Middle frontal gyrus (tissue), 1 donor: ENCODE measurements at regions not wholly inside any gene's neighbourhood (a gene's known extent, or its start where the extent isn't known, plus 50 kb on each side); places are given as distances from the start of the nearest gene placed in this dataset.
"Not testable (repeated sequence)": the region's sequence is repeated elsewhere in the genome, so short reads cannot be mapped to it uniquely, and the experiment has no call there.

Experiments
- DNase-seq: peaks from one replicate; pipeline ENCODE4 v3.0.0-alpha.2; 2015; ENCODE audit warnings: low spot score; ENCODE audit errors: extremely low spot score

DNA sequence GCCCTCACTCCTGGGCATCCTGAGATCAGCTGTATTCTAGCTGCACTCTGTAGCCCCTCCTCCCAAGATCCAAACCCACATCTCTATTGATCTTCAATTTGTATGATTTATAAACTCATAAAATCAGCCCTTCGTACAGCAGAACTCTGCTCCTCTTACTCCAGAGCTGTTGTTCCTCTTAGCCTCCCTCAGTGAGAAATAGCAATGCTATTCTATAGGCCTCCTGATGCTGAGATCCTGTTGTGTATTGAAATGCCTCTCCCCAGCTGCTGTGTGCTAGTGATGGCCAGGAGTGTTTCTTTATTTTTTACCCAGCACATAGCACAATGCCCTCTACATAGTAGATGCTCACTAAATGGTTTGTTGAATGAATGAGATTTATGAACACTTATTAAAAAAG is 320.5 kb upstream of the ADCY2 start:
- DNase-seq = no peak

DNA sequence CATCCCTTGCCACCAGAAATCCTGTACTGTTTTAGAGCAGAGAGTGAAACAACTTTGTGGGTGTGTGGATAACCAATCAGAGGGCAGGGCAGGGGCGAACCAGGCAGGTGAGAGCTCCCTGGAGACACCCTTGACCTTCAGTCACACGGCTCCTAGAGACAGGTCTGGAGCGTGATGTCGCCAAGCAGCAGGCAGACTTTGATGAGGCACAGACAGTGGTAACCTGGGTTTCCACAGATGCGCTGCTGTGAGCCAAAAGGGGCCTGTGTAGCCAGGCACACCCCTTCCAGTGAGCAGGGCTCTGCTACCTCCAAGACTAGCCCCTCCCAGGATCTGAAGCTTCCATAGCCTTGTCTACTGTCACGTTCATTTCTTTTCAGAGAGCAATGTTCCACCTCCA is 317.8 kb upstream of the ADCY2 start:
- DNase-seq = no peak

DNA sequence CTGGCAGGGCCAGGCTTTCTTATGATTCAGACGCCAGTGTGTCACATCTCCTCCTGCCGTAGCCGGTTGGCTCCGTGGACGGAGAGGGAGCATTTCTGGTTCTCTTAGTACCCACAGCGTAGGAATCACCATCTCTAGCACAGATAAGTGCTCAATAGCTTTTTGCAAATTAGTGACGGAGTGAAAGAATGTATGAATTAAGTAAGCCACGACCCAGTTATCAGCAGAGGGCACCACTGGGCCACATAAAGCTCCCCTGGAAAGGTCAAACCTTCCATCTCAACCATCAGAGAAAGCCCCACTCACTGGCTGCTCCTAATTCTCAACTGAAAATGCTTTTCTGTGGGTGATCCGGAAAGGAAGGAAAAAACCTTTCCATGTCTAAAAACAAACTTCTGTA is 317.0 kb upstream of the ADCY2 start:
- DNase-seq = peak; percentile 16

DNA sequence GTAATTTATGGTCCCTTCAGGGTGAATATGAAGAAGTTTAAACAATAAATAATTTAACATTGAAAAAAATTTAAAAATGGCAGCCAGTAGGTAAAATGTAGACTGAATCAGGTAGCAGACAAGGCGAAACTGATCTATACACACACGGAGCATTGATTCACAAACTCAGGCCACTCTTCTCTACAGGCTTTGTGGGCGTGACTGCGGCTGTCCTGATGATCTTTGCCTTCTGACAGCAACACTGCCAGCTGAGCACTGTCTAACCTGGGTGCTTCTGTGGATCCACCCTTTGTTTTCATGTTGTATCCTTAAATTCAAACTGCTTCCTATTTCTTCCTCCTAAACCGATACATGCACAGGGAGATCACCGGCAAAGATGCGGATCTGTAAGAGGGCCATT is 315.4 kb upstream of the ADCY2 start:
- no peak for DNase-seq

DNA sequence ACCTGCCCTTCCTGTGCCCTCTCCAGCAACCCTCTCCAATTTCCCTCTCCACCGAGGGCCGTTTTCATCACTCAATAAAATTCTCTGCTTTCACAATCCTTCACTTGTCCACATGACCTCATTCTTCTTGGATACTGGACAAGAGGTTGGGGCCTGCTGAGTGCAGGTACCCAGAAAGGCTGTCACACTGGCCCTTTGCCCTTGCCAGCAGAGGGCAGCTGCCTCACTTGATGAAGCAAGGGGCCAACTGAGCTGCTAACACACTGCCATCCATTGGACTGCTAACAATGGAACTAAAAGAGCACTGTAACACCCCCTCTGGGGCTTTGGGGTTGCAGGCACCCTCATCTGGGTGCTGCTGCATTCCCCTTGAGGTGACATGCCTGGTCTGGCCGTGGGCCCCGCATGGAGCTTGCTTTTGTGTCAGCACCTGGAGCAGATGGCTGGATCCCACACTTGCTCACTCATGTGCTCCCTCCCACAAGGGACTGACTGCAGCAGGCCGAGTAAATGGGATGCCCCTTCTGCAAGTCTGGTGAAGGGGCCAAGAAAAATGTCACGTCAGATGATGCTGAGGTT is 308.1 kb upstream of the ADCY2 start:
- DNase-seq = no peak

DNA sequence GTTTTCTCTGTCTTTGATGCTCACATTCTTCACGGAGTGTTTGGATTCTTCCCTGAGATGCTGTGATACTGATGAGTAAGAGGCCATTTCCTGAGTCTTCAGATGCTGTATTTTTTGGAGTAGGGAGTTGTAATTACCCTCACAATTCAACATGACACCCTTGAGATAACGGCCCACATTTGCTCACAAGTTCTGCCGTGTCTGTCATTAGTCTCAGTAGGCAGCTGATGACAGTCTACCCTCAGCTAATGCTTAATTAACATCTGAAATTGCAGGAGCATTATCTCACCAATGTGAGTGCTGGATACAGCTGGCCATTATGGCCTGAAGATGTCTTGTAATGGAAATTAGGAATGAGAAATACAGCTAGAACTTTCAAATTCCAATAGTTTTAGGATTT is 307.1 kb upstream of the ADCY2 start:
- no peak for DNase-seq

GRCh38 chr5:7094626-7095025 is 301.3 kb upstream of the ADCY2 start:
- no peak for DNase-seq

- DNase-seq = no peak
Measured at GRCh38 chr5:7096294-7096693, 299.6 kb upstream of the ADCY2 start.

- DNase-seq = no peak
Measured at GRCh38 chr5:7105358-7105757, 290.6 kb upstream of the ADCY2 start.

- no peak for DNase-seq
Measured at GRCh38 chr5:7117961-7118360, 278.0 kb upstream of the ADCY2 start.

GRCh38 chr5:7131680-7132079 is 264.3 kb upstream of the ADCY2 start:
- DNase-seq = no peak

GRCh38 chr5:7146886-7147285 is 249.1 kb upstream of the ADCY2 start:
- DNase-seq = no peak

DNA sequence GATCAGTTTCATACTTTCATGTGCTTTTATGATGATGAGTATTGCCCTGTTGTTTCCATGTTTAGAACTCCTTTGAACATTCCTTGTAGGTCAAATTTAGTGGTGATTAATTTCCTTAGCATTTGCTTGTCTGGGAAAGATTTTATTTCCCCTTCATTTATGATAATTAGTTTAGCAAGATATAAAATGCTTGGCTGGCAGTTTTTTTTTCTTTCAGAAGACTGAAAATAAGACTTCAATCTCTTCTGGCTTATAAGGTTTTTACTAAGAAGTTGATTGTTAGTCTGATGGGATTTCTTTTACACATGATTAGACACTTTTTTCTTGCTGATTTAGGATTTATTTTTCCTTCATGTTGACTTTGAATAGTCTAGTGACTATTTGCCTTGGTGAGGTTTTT is 238.9 kb upstream of the ADCY2 start:
- no peak for DNase-seq

GRCh38 chr5:7169240-7169878 is 226.6 kb upstream of the ADCY2 start:
- no peak for DNase-seq

DNA sequence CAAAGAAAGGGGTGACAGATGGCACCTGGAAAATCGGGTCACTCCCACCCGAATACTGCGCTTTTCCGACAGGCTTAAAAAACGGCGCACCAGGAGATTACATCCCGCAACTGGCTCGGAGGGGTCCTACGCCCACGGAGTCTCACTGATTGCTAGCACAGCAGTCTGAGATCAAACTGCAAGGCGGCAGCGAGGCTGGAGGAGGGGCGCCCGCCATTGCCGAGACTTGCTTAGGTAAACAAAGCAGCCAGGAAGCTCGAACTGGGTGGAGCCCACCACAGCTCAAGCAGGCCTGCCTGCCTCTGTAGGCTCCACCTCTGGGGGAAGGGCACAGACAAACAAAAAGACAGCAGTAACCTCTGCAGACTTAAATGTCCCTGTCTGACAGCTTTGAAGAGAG is 225.2 kb upstream of the ADCY2 start:
- DNase-seq = not testable (repeated sequence)

DNA sequence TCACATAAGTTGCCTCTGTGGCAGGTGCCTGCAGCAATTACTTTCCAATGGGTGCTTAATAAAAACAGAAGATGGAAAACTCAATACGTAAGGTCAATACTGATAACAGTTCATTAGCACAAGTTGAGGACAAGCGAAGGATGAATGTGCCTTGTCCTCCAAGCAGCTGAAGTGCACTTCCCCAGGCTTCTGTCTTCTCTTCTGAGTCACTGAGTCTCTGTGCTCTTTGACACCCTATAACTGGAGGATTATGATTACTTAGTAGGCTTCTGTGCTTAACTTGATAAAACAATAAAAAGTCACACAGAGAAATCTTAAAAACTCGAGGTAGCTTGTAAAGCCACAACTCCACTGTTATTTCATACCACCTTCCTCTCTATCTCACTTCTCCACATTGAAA is 216.6 kb upstream of the ADCY2 start:
- DNase-seq = no peak

DNA sequence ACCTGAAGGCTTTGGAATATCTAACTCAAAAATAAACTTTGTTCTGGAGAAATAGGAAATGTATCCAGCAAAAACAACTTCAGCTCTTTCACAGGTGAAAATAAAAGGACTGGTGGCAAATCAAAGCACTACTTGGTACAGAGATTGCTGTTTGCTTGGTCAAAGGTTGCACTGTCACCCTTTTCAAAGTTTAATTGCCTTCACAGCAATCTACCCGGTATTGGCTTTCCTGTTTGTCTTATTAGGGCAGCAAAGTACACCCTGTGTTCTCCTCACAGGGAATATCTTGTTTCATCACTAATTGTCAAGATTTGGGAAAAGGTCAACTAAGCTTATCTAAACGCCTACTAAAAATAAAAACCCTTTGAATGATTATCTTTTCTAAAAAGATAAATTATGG is 214.1 kb upstream of the ADCY2 start:
- DNase-seq = no peak

- no peak for DNase-seq
Measured at GRCh38 chr5:7185742-7186141, 210.2 kb upstream of the ADCY2 start.

DNA sequence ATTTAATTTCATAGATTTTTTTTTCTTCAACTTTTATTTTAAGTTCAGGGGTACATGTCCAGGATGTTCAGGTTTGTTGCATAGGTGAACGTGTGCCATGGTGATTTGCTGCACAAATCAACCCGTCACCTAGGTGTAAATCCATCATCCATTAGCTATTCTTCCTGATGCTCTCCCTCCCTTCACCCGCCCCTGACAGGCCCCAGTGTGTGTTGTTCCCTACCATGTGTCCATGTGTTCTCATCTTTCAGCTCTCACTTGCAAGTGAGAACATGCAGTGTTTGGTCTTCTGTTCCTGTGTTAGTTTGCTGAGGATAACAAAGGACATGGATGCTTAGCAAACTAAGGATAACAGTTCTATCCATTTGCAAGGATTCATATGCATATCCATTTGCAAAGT is 209.1 kb upstream of the ADCY2 start:
- no peak for DNase-seq

- no peak for DNase-seq
Measured at GRCh38 chr5:7190712-7191250, 205.2 kb upstream of the ADCY2 start.

DNA sequence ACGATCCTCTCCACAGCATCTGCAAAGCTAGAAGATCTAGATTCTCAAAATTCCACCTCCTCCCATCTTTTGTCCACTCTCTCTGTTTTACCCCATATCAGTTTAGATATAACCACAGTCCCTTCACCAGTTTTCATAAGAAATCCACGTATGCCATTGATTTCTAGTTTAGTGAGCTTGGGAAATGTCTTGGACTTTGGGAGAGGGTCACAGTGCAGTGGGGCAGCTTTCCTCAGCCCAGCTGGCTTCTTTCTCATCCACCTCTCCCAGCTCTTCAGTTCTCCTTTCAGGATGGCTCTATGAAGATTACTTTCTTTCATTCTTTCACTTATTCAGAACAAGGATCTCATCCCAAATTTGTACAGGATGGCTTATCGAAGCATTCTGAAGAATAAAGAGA is 203.9 kb upstream of the ADCY2 start:
- no peak for DNase-seq

DNA sequence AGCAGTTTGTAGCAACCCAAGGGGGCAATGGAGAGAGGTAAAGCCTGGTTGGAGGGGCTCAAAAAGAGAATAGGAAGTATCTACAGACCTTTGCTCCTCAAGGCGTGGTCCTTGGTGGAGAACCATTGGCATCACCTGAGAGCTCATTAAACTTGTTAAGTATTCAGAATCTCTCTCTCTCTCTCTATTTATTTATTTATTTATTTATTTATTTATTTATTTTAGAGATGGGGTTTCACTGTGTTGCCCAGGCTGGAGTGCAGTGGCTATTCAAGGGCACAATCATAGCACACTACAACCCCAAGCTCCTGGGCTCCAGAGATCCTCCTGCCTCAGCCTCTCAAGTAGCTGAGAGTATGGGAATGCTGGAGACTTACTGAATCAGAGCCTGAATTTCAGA is 193.1 kb upstream of the ADCY2 start:
- DNase-seq = no peak

DNA sequence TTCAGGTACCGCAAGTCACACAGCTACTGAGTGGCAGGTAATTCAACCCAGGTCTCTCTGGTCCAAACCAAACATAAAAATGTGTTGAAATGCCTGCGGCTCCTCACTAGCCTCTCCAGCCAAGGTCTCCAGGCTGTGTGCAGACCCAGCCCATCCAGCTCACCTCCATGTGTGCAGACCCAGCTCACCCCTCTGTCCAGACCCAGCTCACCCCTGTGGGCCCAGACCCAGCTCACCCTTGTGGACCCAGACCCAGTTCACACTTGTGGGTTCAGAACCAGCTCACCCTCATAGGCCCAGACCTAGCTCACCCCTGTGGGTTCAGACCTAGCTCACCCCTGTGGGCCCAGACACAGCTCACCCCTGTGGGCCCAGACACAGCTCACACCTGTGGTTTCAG is 188.0 kb upstream of the ADCY2 start:
- DNase-seq = no peak
